ENCODE measurements at regions not wholly inside any gene's neighbourhood (a gene's known extent, or its start where the extent isn't known, plus 50 kb on each side); places are given as distances from the start of the nearest gene placed in this dataset.

DNA sequence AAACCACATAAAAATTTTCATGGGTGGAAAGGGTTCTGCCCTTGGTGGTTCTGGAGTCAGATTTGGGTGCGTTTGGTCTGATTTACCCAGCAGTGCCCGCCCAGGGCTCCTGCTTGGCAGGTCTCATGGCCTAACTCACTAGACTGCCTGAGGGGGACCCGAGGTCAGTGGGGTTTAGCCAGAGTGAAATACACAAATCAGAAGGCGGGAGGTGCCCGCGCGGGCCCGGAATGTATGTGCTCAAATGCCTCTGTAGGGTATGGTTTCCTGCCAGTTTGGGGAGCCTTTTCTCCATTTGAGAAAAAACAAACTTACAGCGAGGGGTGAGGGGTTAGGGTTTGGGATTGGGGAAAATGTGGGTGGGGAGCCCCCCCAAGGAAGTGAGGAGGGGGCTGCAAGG, 70.9 kb upstream of the POLG start:
- no CpG with 5 or more reads among the region's 9 CpGs for WGBS (ENCODE audit: extremely low coverage, insufficient read length, low lambda C conversion rate)
- no peaks in the 10 kb centered on the region for H3K79me1 ChIP-seq (ENCODE audit: insufficient read depth, low read depth, low read length, poor library complexity, severe bottlenecking)

More for the DNA sequence above, 70.9 kb upstream of the POLG start:
- H2BK15ac ChIP-seq (ENCODE audit: low read depth, low read length) = no peak overlapping the region
- Mint-ChIP-seq H3K9me3 (peaks cover 0 to 18% of the 10 kb centered on the region in 2 experiments; a peak in 2 of 5 replicates), H3K27me3 (ENCODE audit: low read depth) (peaks cover 100% of the 10 kb centered on the region), H3K36me3 (ENCODE audit: insufficient read depth in 1 of 3, low read depth in 3 of 3) (no peaks in the 10 kb centered on the region; a peak in 1 of 7 replicates), H3K4me1 (peaks cover 27 to 44% of the 10 kb centered on the region in 2 experiments), H3K27ac (no peak overlapping the region), H3K4me3 (no peak overlapping the region)
- H3K79me2 ChIP-seq (ENCODE audit: insufficient read depth, low read length) = no peaks in the 10 kb centered on the region
- no peak overlapping the region for H4K8ac ChIP-seq (replicated peaks; ENCODE audit: insufficient read length, low read depth, low read length)
- no peaks in the 10 kb centered on the region for H4K20me1 ChIP-seq (ENCODE audit: control insufficient read depth, insufficient read depth, insufficient read length)
- H4K5ac ChIP-seq (ENCODE audit: insufficient read length, low read depth, low read length) = no peak overlapping the region
- DNase-seq = no peak
- no peaks in the 10 kb centered on the region; the same call in 1 of the 2 replicates for H3K4me1 ChIP-seq (ENCODE audit: insufficient read depth, low read length)
- no peak overlapping the region for H2BK20ac ChIP-seq (ENCODE audit: low read depth, low read length, poor library complexity, severe bottlenecking)
- no peak overlapping the region for H3K23ac ChIP-seq (ENCODE audit: insufficient read length, low read depth, low read length)
- no peak overlapping the region for H2AFZ ChIP-seq (ENCODE audit: low read length)
- TF ChIP-seq, protein P1, sequence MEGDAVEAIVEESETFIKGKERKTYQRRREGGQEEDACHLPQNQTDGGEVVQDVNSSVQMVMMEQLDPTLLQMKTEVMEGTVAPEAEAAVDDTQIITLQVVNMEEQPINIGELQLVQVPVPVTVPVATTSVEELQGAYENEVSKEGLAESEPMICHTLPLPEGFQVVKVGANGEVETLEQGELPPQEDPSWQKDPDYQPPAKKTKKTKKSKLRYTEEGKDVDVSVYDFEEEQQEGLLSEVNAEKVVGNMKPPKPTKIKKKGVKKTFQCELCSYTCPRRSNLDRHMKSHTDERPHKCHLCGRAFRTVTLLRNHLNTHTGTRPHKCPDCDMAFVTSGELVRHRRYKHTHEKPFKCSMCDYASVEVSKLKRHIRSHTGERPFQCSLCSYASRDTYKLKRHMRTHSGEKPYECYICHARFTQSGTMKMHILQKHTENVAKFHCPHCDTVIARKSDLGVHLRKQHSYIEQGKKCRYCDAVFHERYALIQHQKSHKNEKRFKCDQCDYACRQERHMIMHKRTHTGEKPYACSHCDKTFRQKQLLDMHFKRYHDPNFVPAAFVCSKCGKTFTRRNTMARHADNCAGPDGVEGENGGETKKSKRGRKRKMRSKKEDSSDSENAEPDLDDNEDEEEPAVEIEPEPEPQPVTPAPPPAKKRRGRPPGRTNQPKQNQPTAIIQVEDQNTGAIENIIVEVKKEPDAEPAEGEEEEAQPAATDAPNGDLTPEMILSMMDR (conservative IDR thresholded peaks at IDR 0.05) = no peak
- H3K27me3 ChIP-seq (ENCODE audit: insufficient read depth, low read length) = peaks cover 100% of the 10 kb centered on the region
- H3K4ac ChIP-seq (ENCODE audit: low read depth, low read length) = no peak overlapping the region
- H4K91ac ChIP-seq (ENCODE audit: insufficient read length, low read depth, low read length) = no peak overlapping the region
- no peak overlapping the region for H2AK5ac ChIP-seq (ENCODE audit: insufficient read length, low read length)
- H3K4me2 ChIP-seq (ENCODE audit: insufficient read depth, insufficient read length, low read length) = no peak overlapping the region
- no peak overlapping the region for H3T11ph ChIP-seq (ENCODE audit: low read length)
- no peak overlapping the region for H3K18ac ChIP-seq (ENCODE audit: insufficient read length, low read depth, low read length)
- H3K27ac ChIP-seq (ENCODE audit: insufficient read length, low read depth, low read length) = no peak overlapping the region
- no peak overlapping the region for H2BK120ac ChIP-seq (ENCODE audit: low read depth, low read length, poor library complexity, severe bottlenecking)
- no peak overlapping the region for H3K56ac ChIP-seq (ENCODE audit: insufficient read length, low read depth, low read length)
- H3K9ac ChIP-seq (ENCODE audit: extremely low read depth, insufficient read length, low read length) = no peak overlapping the region
- no peak overlapping the region for H2BK5ac ChIP-seq (ENCODE audit: insufficient read length, low read length)
- no peaks in the 10 kb centered on the region for H3K23me2 ChIP-seq (ENCODE audit: insufficient read length, low read depth, low read length, poor library complexity, severe bottlenecking)
- H3K9me3 ChIP-seq (ENCODE audit: control insufficient read depth, low read depth, low read length) = no peaks in the 10 kb centered on the region
- no peak overlapping the region for H2BK12ac ChIP-seq (ENCODE audit: insufficient read length, low read depth, low read length)
- no peak overlapping the region for H3K14ac ChIP-seq (ENCODE audit: insufficient read depth, low read length)
